ENCODE measurements at regions not wholly inside any gene's neighbourhood (a gene's known extent, or its start where the extent isn't known, plus 50 kb on each side); places are given as distances from the start of the nearest gene placed in this dataset.

- no peaks in the 10 kb centered on the region for H3K9me3 ChIP-seq
- no peak for TF ChIP-seq POLR2A (IDR thresholded peaks at IDR 0.05)
- TF ChIP-seq CTCF (IDR thresholded peaks at IDR 0.05), result no peak
- H3K4me1 ChIP-seq, result no peaks in the 10 kb centered on the region
- DNase-seq, result no peak
- no peaks in the 10 kb centered on the region for H3K36me3 ChIP-seq
- no peaks in the 10 kb centered on the region for H3K27me3 ChIP-seq
- H3K27ac ChIP-seq, result no peak overlapping the region
- no peak overlapping the region for H3K4me3 ChIP-seq
These were observed 94.0 kb downstream of the MSX2 start for GRCh38 chr5:174818430-174818829.

GRCh38 chr5:174817610-174818009 lies 93.2 kb downstream of the MSX2 start:
- DNase-seq, result no peak
- no peaks in the 10 kb centered on the region for H3K9me3 ChIP-seq
- H3K27ac ChIP-seq, result no peak overlapping the region
- no peak for TF ChIP-seq CTCF (IDR thresholded peaks at IDR 0.05)
- no peak for TF ChIP-seq POLR2A (IDR thresholded peaks at IDR 0.05)
- H3K4me3 ChIP-seq, result no peak overlapping the region
- no peaks in the 10 kb centered on the region for H3K4me1 ChIP-seq
- no peaks in the 10 kb centered on the region for H3K36me3 ChIP-seq
- no peaks in the 10 kb centered on the region for H3K27me3 ChIP-seq

GRCh38 chr5:174816858-174817257 lies 92.5 kb downstream of the MSX2 start:
- Histone ChIP-seq H3K27me3 (no peaks in the 10 kb centered on the region), H3K4me1 (no peaks in the 10 kb centered on the region), H3K36me3 (no peaks in the 10 kb centered on the region), H3K27ac (no peak overlapping the region), H3K4me3 (no peak overlapping the region), H3K9me3 (no peaks in the 10 kb centered on the region)
- TF ChIP-seq POLR2A (IDR thresholded peaks at IDR 0.05), result no peak
- no peak for TF ChIP-seq CTCF (IDR thresholded peaks at IDR 0.05)
- no peak for DNase-seq

GRCh38 chr5:174811438-174811837 lies 87.1 kb downstream of the MSX2 start:
- H3K9me3 ChIP-seq, result no peaks in the 10 kb centered on the region
- no peaks in the 10 kb centered on the region for H3K4me1 ChIP-seq
- no peaks in the 10 kb centered on the region for H3K27me3 ChIP-seq
- no peak overlapping the region for H3K4me3 ChIP-seq
- no peak for DNase-seq
- TF ChIP-seq CTCF (IDR thresholded peaks at IDR 0.05) (no peak), POLR2A (IDR thresholded peaks at IDR 0.05) (no peak)
- no peak overlapping the region for H3K27ac ChIP-seq
- H3K36me3 ChIP-seq, result no peaks in the 10 kb centered on the region

- no peak overlapping the region for H3K27ac ChIP-seq
- no peaks in the 10 kb centered on the region for H3K36me3 ChIP-seq
- no peaks in the 10 kb centered on the region for H3K9me3 ChIP-seq
- TF ChIP-seq POLR2A (IDR thresholded peaks at IDR 0.05) (no peak), CTCF (IDR thresholded peaks at IDR 0.05) (no peak)
- DNase-seq, result no peak
- no peaks in the 10 kb centered on the region for H3K4me1 ChIP-seq
- H3K27me3 ChIP-seq, result no peaks in the 10 kb centered on the region
- no peak overlapping the region for H3K4me3 ChIP-seq
These were observed 86.4 kb downstream of the MSX2 start for GRCh38 chr5:174810796-174811195.

- no peaks in the 10 kb centered on the region for H3K9me3 ChIP-seq
- no peak for TF ChIP-seq CTCF (IDR thresholded peaks at IDR 0.05)
- no peak for TF ChIP-seq POLR2A (IDR thresholded peaks at IDR 0.05)
- H3K4me1 ChIP-seq, result no peaks in the 10 kb centered on the region
- no peak overlapping the region for H3K27ac ChIP-seq
- H3K36me3 ChIP-seq, result no peaks in the 10 kb centered on the region
- no peak overlapping the region for H3K4me3 ChIP-seq
- no peaks in the 10 kb centered on the region for H3K27me3 ChIP-seq
- DNase-seq, result no peak
These were observed 83.1 kb downstream of the MSX2 start for GRCh38 chr5:174807471-174807870.

Measured in Peyer's patch (tissue), 4 donors.